Pancreas (tissue), 10 donors: ENCODE measurements at regions not wholly inside any gene's neighbourhood (a gene's known extent, or its start where the extent isn't known, plus 50 kb on each side); places are given as distances from the start of the nearest gene placed in this dataset.

Experiments
- ATAC-seq, 4 donors: fragments of 200-7000 bp; cut with Tn5 transposase; one replicate each; pipeline versions ENCODE4 v1.8.0 to v1.9.1; 2020; ENCODE audit warnings: mild to moderate bottlenecking in 4 of 4, moderate library complexity in 4 of 4
- DNase-seq, 6 donors: peaks; one replicate each; pipeline ENCODE4 v3.0.0-alpha.2; 2020
- FAIRE-seq: peaks from 2 replicates; lab custom pipeline; 2012; peaks lifted over from hg19 to GRCh38; lab: Jason Lieb, UNC
- H3K27ac ChIP-seq, 4 donors: fragments of 200-600 bp; sonication (generic); 1 replicate in 3 of 4; 2 replicates in 1 of 4; pipeline versions ENCODE4 v1.5.0 to v1.8.0; 2020
- H3K27me3 ChIP-seq, 4 donors: fragments of 200-600 bp; one replicate each; pipeline ENCODE4 v1.8.0; 2021
- H3K36me3 ChIP-seq, 3 donors: fragments of 200-600 bp; sonication (generic) in 1 of 3; one replicate each; pipeline versions ENCODE4 v1.5.0 to v1.8.0; 2020 to 2021
- H3K4me1 ChIP-seq, 3 donors: fragments of 200-600 bp; one replicate each; pipeline ENCODE4 v1.8.0; 2021
- H3K4me3 ChIP-seq, 4 donors: fragments of 200-600 bp; sonication (generic) in 2 of 4; one replicate each; pipeline versions ENCODE4 v1.5.0 to v1.8.0; 2020 to 2021
- H3K9me3 ChIP-seq, 4 donors: fragments of 200-600 bp; one replicate each; pipeline ENCODE4 v1.8.0; 2021
- WGBS, 2 donors: extraction: QIAGEN DNeasy Blood & Tissue Kit; methylation state at CpG; one replicate each; pipeline ENCODE4 v1.1.7; 2013; 5-methylcytosine and 5-hydroxymethylcytosine counted together
- intact Hi-C, 3 donors: fragments of 100-400 bp; cut with DNase I; formaldehyde crosslinking; loops; one replicate each; pipeline versions ENCODE4 v1.11.1 to v1.14.2; 2022
- TF ChIP-seq, protein P1 (sequence below), 4 donors: fragments of 200-600 bp; sonication (generic) in 3 of 4; IDR thresholded peaks; one replicate each; pipeline versions ENCODE4 v1.5.0 to v1.8.0; 2021; ENCODE audit warnings: antibody characterized with exemption in 4 of 4
- donor health status: healthy with polysubstance abuse.
- donor health status: DM: no; HTN: no; CAD: no; lungs with moderate emphysema.
- donor health status: DM: no; HTN: no; CAD: no.
- donor health status: control.
- donor health status: control.
- donor health status: Bipolar disorder and iron deficiency.
- donor health status: DM: yes; HTN: yes; CAD: no.
- donor health status: DM: no; HTN: no; CAD: no.
- donor health status: DM: no; HTN: no; CAD: no.
- donor health status: DM: yes; HTN: yes; CAD: no.

DNA sequence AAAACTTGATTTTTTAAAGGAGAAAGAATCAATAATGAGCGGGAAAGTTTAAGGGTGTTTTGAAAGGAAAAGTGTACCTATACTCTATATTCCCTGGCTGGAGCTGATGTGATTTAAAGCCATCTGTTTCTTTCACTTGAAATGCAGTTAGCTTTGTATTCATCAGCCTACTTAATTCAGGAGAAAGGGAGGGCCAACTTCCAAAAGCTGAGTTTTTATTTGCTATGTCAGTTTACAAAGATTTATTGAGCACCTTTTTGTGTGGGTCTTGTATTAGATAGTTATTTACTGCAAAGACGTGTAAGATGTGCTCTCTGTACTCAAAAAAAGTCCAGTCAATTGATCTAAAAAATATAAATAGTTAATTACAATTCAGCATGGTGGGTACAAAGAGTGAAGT lies 176.2 kb upstream of the GOLIM4 start:
- Histone ChIP-seq H3K9me3 (no peaks in the 10 kb centered on the region), H3K27ac (no peak overlapping the region), H3K27me3 (no peaks in the 10 kb centered on the region), H3K36me3 (no peaks in the 10 kb centered on the region), H3K4me1 (no peaks in the 10 kb centered on the region), H3K4me3 (no peak overlapping the region)
- intact Hi-C loops: no loop called here
- FAIRE-seq (no peak), DNase-seq (no peak), ATAC-seq (no peak)
- TF ChIP-seq, protein P1, sequence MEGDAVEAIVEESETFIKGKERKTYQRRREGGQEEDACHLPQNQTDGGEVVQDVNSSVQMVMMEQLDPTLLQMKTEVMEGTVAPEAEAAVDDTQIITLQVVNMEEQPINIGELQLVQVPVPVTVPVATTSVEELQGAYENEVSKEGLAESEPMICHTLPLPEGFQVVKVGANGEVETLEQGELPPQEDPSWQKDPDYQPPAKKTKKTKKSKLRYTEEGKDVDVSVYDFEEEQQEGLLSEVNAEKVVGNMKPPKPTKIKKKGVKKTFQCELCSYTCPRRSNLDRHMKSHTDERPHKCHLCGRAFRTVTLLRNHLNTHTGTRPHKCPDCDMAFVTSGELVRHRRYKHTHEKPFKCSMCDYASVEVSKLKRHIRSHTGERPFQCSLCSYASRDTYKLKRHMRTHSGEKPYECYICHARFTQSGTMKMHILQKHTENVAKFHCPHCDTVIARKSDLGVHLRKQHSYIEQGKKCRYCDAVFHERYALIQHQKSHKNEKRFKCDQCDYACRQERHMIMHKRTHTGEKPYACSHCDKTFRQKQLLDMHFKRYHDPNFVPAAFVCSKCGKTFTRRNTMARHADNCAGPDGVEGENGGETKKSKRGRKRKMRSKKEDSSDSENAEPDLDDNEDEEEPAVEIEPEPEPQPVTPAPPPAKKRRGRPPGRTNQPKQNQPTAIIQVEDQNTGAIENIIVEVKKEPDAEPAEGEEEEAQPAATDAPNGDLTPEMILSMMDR (IDR thresholded peaks at IDR 0.05): no peak
- 71 to 78% methylated on average over 2 of the region's 2 CpGs for WGBS, 2 donors

DNA sequence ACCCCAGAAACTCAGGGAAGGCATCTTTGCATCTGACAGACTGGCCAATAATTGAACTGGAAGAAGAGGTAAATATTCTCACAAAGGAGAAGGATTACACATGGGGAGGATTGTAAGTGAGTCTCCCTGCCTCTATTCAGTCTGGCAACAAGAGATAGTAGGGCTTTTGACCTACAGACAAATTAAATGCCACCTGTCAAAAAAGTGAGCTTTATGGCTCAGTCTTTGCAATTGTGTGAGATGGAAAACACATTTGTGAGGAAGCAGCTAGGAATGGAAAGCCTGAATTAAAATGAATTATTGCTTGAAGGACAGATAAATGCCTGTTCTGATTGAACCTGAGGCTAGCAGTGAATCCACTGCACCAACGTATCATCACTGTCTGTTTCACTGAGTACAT lies 173.3 kb upstream of the GOLIM4 start:
- 63 to 91% methylated on average over 1 of the region's 1 CpG for WGBS, 2 donors
- DNase-seq (no peak), ATAC-seq (no peak), FAIRE-seq (no peak)
- no peaks in the 10 kb centered on the region for H3K36me3 ChIP-seq
- H3K9me3 ChIP-seq: no peaks in the 10 kb centered on the region
- intact Hi-C loops: no loop called here
- H3K27me3 ChIP-seq: no peaks in the 10 kb centered on the region
- no peak overlapping the region for H3K4me3 ChIP-seq
- H3K27ac ChIP-seq: no peak overlapping the region
- TF ChIP-seq, protein P1 (IDR thresholded peaks at IDR 0.05): no peak
- no peaks in the 10 kb centered on the region for H3K4me1 ChIP-seq

DNA sequence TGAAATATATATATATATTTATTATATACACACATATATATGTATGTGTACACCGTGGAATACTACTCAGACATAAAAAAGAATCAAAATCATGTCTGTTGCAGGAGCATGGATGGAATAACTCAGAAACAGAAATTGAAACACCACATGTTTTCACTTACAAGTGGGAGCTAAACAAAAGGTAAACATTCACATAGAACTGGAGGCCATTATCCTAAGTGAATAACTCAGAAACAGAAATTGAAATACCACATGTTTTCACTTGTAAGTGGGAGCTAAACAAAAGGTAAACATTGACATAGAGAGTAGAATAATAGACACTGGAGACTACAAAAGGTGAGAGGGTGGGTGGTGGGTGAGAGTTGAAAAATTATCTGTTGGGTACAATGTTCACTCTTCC lies 171.5 kb upstream of the GOLIM4 start:
- TF ChIP-seq, protein P1 (IDR thresholded peaks at IDR 0.05): no peak
- H3K27ac ChIP-seq: no peak overlapping the region
- intact Hi-C loops: no loop called here
- H3K4me1 ChIP-seq: no peaks in the 10 kb centered on the region
- H3K36me3 ChIP-seq: no peaks in the 10 kb centered on the region
- FAIRE-seq (no peak), ATAC-seq (no peak), DNase-seq (no peak)
- H3K27me3 ChIP-seq: no peaks in the 10 kb centered on the region
- no peak overlapping the region for H3K4me3 ChIP-seq
- WGBS, 2 donors: 85 to 93% methylated on average over 1 of the region's 1 CpG
- no peaks in the 10 kb centered on the region for H3K9me3 ChIP-seq

DNA sequence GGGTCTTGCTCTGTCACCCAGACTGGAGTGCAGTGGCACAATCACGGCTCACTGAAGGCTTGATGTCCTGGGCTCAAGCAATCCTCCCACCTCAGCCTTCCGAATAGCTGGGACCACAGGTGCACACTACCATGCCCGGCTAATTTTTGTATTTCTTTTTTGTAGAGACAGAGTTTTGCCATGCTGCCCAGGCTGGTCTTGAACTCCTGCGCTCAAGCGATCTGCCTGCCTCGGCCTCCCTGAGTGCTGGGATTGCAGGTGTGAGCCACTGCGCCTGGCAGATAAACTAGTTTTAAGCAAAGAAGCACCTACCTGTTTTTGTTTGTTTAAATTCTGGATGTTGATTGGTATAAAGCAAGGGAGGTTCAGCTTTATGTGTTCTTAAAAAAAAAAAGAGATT lies 170.6 kb upstream of the GOLIM4 start:
- no peak for FAIRE-seq
- H3K27me3 ChIP-seq: no peaks in the 10 kb centered on the region
- no peak overlapping the region for H3K27ac ChIP-seq
- no peak for DNase-seq
- ATAC-seq: no peak
- TF ChIP-seq, protein P1 (IDR thresholded peaks at IDR 0.05): no peak
- no peaks in the 10 kb centered on the region for H3K9me3 ChIP-seq
- intact Hi-C loops: no loop called here
- WGBS, 2 donors: 82 to 90% methylated on average over 7 of the region's 7 CpGs
- no peaks in the 10 kb centered on the region for H3K36me3 ChIP-seq
- no peak overlapping the region for H3K4me3 ChIP-seq
- H3K4me1 ChIP-seq: no peaks in the 10 kb centered on the region

DNA sequence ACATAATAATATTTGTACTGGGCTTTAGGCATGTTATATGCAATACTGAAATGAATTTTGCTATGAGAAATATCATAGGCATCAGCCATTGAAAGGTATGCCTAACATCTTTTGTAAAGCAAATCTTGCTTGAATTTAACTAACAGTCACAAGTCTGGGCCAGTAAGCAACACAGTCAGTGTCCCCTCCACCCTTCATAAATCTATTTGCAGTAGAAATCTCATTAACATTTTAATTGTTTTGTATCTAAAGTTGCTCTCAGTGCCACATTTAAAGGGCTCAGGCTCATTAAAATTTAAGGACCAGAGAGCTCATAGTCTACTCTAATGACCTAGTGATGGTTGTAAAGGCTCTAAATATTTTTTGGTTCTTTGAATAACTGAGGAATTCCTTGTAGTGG lies 167.2 kb upstream of the GOLIM4 start:
- DNase-seq: no peak

More for the DNA sequence above, 167.2 kb upstream of the GOLIM4 start:
- no peaks in the 10 kb centered on the region for H3K9me3 ChIP-seq
- H3K4me3 ChIP-seq: no peak overlapping the region
- TF ChIP-seq, protein P1 (IDR thresholded peaks at IDR 0.05): no peak
- intact Hi-C loops: no loop called here
- ATAC-seq: no peak
- no peak overlapping the region for H3K27ac ChIP-seq
- no peak for FAIRE-seq
- no peaks in the 10 kb centered on the region for H3K4me1 ChIP-seq
- H3K27me3 ChIP-seq: no peaks in the 10 kb centered on the region
- H3K36me3 ChIP-seq: no peaks in the 10 kb centered on the region
